ENCODE measurements at regions not wholly inside any gene's neighbourhood (a gene's known extent, or its start where the extent isn't known, plus 50 kb on each side); places are given as distances from the start of the nearest gene placed in this dataset.

GRCh38 chr22:47734511-47734910 lies 972.1 kb downstream of the TBC1D22A start:
- H3K4me1 Mint-ChIP-seq: no peaks in the 10 kb centered on the region
- H3K27me3 Mint-ChIP-seq (ENCODE audit: low read depth): peaks cover 8% of the 10 kb centered on the region
- peaks cover 18% of the 10 kb centered on the region for H3K9me3 Mint-ChIP-seq
- no peak for TF ChIP-seq CTCF (IDR thresholded peaks at IDR 0.05; ENCODE audit: unreplicated experiment in 3 of 3)
- no peak overlapping the region for H3K27ac Mint-ChIP-seq
- no peaks in the 10 kb centered on the region for H3K36me3 Mint-ChIP-seq (ENCODE audit: low read depth)
- H3K4me3 Mint-ChIP-seq: no peak overlapping the region

GRCh38 chr22:47727641-47728040 lies 965.2 kb downstream of the TBC1D22A start:
- H3K36me3 Mint-ChIP-seq (ENCODE audit: low read depth): peaks cover 4% of the 10 kb centered on the region
- no peak overlapping the region for H3K4me3 Mint-ChIP-seq
- peaks cover 19% of the 10 kb centered on the region for H3K9me3 Mint-ChIP-seq
- TF ChIP-seq CTCF (IDR thresholded peaks at IDR 0.05; ENCODE audit: unreplicated experiment in 3 of 3): no peak
- H3K27ac Mint-ChIP-seq: no peak overlapping the region
- peaks cover 12% of the 10 kb centered on the region for H3K27me3 Mint-ChIP-seq (ENCODE audit: low read depth)
- no peaks in the 10 kb centered on the region for H3K4me1 Mint-ChIP-seq

- no peak overlapping the region for H3K4me3 Mint-ChIP-seq
- no peaks in the 10 kb centered on the region for H3K4me1 Mint-ChIP-seq
- peaks cover 4% of the 10 kb centered on the region for H3K9me3 Mint-ChIP-seq
- H3K36me3 Mint-ChIP-seq (ENCODE audit: low read depth): peaks cover 4% of the 10 kb centered on the region
- H3K27me3 Mint-ChIP-seq (ENCODE audit: low read depth): peaks cover 10% of the 10 kb centered on the region
- no peak overlapping the region for H3K27ac Mint-ChIP-seq
- TF ChIP-seq CTCF (IDR thresholded peaks at IDR 0.05; ENCODE audit: unreplicated experiment in 3 of 3): no peak
Measured at GRCh38 chr22:47724751-47725150, 962.3 kb downstream of the TBC1D22A start.

- H3K9me3 Mint-ChIP-seq: peaks cover 4% of the 10 kb centered on the region
- peaks cover under 1% of the 10 kb centered on the region for H3K36me3 Mint-ChIP-seq (ENCODE audit: low read depth)
- TF ChIP-seq CTCF (IDR thresholded peaks at IDR 0.05; ENCODE audit: unreplicated experiment in 3 of 3): no peak
- peaks cover 13% of the 10 kb centered on the region for H3K27me3 Mint-ChIP-seq (ENCODE audit: low read depth)
- no peaks in the 10 kb centered on the region for H3K4me1 Mint-ChIP-seq
- no peak overlapping the region for H3K4me3 Mint-ChIP-seq
- no peak overlapping the region for H3K27ac Mint-ChIP-seq
Measured at GRCh38 chr22:47724030-47724429, 961.6 kb downstream of the TBC1D22A start.

GRCh38 chr22:47718337-47718736 lies 955.9 kb downstream of the TBC1D22A start:
- Mint-ChIP-seq H3K36me3 (ENCODE audit: low read depth) (no peaks in the 10 kb centered on the region), H3K4me3 (no peak overlapping the region), H3K4me1 (no peaks in the 10 kb centered on the region), H3K9me3 (no peaks in the 10 kb centered on the region), H3K27me3 (ENCODE audit: low read depth) (peaks cover 4% of the 10 kb centered on the region), H3K27ac (no peak overlapping the region)
- no peak for TF ChIP-seq CTCF (IDR thresholded peaks at IDR 0.05; ENCODE audit: unreplicated experiment in 3 of 3)

- no peaks in the 10 kb centered on the region for H3K4me1 Mint-ChIP-seq
- TF ChIP-seq CTCF (IDR thresholded peaks at IDR 0.05; ENCODE audit: unreplicated experiment in 3 of 3): no peak
- H3K9me3 Mint-ChIP-seq: no peaks in the 10 kb centered on the region
- no peak overlapping the region for H3K27ac Mint-ChIP-seq
- peaks cover 8% of the 10 kb centered on the region for H3K27me3 Mint-ChIP-seq (ENCODE audit: low read depth)
- H3K4me3 Mint-ChIP-seq: no peak overlapping the region
- H3K36me3 Mint-ChIP-seq (ENCODE audit: low read depth): no peaks in the 10 kb centered on the region
Measured at GRCh38 chr22:47716890-47717615, 954.6 kb downstream of the TBC1D22A start.

All from nephron (organoid).